NCI-H2081 (cell line): ENCODE measurements at regions not wholly inside any gene's neighbourhood (a gene's known extent, or its start where the extent isn't known, plus 50 kb on each side); places are given as distances from the start of the nearest gene placed in this dataset.

Source experiments
- DNase-seq, 2 experiments: peaks; one replicate each; lab custom pipeline; 2025; lab: John Stamatoyannopoulos, UW

DNA sequence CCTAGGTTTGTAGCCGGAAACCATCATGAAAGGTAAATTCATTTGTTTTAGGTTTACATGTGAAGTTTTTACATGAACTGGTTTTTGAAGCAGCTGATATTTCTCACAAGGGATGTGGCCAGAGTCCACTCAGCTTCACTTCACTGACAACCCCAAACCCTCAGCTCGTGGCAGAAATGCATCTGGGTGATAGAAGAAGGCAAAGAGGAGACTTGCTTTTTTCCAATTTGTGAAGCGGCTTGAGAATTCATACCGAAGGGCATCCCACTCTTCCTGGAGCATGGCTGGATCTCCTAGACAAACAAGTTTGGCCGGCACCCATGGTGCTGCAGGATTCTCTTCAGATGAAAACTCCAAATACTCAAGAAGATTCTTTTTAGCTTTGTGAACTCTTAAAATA, 392.8 kb upstream of the CNR1 start:
- no peak for DNase-seq

DNA sequence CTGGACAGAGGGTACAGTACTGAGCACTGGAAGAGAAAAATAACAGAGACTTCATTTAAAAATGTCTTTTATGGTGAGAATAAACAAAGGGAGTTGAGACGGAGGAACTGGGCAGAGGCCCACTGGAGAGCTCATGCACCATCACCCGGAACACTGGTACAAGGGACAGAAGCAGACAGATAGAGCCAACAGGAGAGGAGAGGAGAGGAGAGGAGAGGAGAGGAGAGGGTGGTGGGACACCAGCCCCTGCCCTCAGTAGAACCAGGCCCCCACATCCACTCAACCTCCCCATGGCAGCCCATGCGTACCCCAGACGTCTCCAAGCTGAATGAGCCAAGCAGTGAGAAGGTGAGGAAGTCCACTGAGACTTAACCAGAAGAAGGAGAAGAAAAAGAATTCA, 390.5 kb upstream of the CNR1 start:
- no peak for DNase-seq

DNA sequence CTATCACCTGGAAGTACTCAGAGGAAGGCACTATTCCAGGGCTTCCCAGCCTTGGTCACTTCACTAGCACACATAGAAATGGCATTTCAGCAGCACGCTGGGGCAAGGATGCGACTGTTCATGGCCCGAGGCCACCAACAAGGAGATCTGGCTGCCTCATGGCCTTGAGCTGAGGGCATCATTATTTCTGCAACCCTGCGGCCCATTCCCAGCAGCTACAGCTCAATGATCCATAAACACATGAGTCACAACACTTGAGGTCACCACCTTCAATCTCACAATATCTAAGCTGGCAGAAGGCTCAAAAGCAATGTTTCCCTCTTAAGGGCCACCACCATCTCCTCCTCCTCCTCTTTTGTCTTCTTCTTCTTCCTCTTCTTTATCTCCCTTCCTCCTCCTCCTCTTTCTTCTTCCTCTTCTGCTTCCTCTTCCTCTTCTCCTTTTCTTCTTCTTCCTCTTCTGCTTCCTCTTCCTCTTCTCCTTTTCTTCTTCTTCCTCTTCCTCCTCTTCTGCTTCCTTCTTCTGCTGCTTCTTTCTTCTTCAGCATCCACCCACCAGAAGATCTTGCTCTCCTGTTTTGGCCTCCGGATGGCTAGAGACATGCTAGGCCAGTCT, 382.9 kb upstream of the CNR1 start:
- no peak for DNase-seq

DNA sequence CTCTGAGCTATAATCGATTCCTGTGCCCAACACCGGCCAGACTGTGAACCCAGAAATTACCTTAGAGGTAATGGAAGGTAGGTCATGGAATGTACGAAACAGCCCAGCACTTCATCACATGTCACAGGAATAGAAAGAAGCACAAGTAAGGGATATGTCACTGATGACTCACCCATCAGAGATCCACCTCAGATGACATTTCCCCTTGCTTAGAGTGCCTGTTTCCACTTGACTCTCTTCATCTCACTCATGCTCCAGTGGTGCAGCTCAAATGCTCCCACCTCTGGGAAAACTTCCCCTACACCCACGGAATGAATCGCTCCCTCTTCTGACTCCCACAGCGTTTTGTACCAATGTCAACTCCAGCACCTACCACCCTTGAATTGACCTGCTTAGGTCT, 381.6 kb upstream of the CNR1 start:
- DNase-seq = no peak

- no peak for DNase-seq
Measured at GRCh38 chr6:88545991-88546390, 379.8 kb upstream of the CNR1 start.

DNA sequence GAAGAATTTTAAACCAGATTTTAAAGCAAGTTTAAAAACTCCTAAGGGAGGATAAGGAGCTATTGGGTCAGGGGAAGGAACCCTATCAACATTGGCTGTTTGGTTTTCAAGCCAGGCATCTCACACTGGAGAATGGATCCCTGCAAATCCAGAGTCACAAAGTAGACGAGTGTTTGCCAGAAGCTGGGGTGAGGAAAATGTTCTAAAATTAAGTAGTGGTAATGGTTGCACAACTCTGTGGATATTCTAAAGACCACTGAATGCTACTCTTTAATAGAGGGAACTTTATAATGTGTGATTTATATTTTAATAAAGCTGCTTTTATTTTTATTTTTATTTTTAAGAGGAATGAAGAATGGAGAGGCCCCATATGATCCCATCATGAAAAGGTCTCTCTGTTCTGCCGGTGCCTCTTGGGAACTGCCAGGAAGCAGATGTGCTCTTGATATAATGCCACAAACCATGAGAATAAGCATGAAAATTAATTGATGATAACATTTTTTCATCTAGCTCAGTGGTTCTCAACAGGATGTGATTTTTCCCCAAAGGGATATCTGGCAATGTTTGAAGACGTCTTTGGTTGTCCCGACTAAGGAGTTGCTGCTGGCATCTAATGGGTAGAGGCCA, 379.0 kb upstream of the CNR1 start:
- DNase-seq = no peak

DNA sequence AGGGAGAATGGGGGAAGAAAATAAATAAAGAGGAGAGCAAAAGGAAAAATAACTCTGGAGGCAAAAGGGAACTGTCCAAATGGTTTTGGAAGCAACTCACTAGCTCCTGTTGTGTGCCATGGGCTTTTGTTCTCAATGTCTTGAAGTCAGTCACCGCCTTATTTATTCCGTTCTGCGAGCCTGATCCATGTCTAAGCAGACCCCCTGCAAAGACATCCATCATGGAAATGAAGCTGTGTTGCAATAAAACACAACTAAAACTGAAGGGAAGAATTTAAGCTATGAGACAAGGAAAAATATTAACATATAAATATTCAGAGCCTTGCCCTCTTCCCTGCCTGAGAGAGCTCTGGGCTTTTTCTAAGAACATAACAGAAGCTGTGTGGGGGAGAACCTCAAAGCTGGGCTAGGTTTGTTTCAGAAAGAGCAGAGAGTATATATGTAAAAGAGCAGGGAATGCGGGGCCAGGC, 373.2 kb upstream of the CNR1 start:
- no peak for DNase-seq

GRCh38 chr6:88538840-88539239, 372.7 kb upstream of the CNR1 start:
- DNase-seq = no peak

DNA sequence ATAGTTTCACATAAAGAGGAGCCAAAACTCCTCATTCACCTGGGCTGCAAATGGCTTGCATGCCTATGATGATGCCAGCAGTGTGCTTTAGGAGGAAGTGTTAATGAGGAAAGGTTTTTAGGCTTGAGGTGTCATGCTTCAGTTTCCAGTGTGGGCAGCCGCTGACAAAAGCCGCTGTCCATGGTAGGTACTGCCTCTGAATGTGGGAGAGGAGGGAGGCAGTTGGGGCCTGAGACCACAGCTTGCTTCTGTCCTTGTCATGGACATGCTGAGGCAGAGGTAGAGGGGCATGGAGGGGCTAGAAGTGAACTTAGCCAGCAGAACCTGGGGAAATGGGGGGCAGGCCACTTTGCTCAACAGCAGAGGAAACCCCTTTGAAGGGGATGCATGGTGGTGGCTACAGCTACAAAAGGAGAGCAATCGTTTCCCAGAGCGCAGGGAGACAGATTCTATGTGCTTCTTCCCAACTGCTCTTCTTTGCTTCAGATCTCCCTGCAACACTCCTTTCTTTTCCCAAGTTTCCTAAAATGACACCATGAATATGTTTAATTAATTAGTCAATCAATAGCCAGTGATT, 372.1 kb upstream of the CNR1 start:
- DNase-seq = no peak

GRCh38 chr6:88536071-88536625, 370.0 kb upstream of the CNR1 start:
- DNase-seq = no peak

DNA sequence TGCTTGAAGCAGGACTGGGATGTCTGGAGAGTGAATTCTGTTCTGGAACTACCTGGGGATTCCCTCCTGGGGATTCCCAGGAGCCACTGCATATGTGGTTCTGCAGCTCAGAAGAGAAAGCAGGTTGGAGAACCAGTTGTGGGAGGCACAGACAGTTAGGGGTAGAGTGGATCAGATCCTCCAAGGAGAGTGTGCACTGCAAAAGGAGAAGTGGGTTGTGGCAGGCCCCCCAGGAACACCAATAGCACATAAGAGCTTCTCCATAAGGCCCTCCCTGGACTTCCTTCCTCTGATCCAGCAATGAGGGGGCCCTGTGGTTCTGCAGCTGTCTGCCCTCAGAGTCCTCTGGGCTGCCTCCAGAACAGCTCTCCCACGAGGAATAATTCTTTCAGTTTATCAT, 369.2 kb upstream of the CNR1 start:
- no peak for DNase-seq

DNA sequence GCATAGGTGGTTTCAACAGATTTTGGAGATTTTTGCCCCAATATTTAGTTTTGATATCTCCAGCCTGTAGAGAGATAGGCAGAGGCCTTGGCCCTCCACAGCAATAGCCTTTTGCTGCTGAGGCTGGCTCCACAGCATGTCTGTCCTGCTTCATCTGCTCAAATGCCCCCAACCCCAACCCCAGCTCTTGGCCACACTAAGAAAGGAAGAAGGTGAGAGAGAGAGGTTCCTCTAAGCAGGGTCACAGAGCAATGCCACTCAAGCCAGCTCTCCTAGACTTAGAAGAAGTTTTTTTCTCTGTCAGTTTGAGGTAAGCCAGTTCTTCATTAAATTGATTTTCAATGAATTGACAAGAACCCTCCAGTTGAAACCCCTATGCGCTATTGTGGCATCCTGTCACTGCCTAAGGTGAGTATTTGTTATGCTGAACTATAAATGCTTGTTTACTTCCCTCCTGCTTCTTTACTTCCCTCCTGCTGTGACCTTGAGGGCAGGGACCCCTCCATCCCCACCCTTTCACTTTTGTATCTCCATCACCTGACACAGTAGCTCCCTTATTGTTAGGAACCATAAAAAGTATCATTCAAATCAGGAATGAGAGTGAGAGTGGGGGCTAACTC, 366.2 kb upstream of the CNR1 start:
- DNase-seq = no peak

- no peak for DNase-seq
Measured at GRCh38 chr6:88529726-88530125, 363.6 kb upstream of the CNR1 start.

- DNase-seq = no peak
Measured at GRCh38 chr6:88520445-88520844, 354.3 kb upstream of the CNR1 start.

DNA sequence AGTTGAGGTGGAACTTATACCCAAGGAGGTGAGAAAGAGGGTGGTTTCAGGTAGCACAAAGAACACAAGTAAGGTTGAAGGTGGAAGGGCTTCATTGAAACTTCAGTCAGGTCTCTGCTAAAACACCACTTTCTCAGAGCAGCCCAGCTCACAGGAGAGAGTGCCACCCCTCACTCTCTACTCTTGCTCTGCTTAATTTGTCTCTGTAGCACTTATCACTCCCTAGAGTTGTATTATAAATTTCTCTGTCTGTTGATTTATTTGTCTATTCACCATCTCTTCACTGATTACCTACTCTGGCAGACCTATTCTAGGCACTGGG, 353.8 kb upstream of the CNR1 start:
- no peak for DNase-seq

GRCh38 chr6:88519301-88520016, 353.3 kb upstream of the CNR1 start:
- no peak for DNase-seq

- no peak for DNase-seq
Measured at GRCh38 chr6:88517737-88518136, 351.6 kb upstream of the CNR1 start.

- no peak for DNase-seq
Measured at GRCh38 chr6:88513920-88514319, 347.8 kb upstream of the CNR1 start.

DNA sequence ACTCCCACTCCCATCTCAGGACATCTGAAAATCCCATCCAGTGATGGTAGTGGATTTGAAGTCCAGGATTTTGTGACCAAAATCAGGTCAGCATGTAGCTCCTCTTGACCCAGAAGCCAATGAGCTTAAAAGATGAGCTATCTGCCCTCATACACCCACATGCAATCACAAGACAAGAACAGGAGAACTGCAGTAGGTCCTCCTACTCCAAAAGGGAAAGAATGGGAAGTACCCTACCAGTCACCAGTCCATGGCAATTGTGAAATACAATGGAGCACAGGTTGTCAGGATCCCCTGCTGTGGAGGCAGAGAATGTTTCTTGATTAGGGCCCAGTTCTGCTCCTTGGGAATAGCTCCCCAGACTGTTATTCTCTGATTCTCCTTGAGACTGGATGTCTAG, 347.3 kb upstream of the CNR1 start:
- DNase-seq = no peak

GRCh38 chr6:88512951-88513350, 346.8 kb upstream of the CNR1 start:
- no peak for DNase-seq

GRCh38 chr6:88502391-88502790, 336.2 kb upstream of the CNR1 start:
- DNase-seq = no peak

- no peak for DNase-seq
Measured at GRCh38 chr6:88499845-88500699, 333.9 kb upstream of the CNR1 start.
